Naive B cell (primary cell): ENCODE measurements at regions not wholly inside any gene's neighbourhood (a gene's known extent, or its start where the extent isn't known, plus 50 kb on each side); places are given as distances from the start of the nearest gene placed in this dataset.

ENCODE experiments used
- ATAC-seq, 2 donors: fragments of 150-1000 bp; cut with Tn5 transposase; 2 replicates each; pipeline ENCODE4 v1.10.0; 2021; ENCODE audit warnings: low read depth in 2 of 2, mild to moderate bottlenecking in 2 of 2, moderate library complexity in 2 of 2
- DNase-seq: peaks from one replicate; pipeline ENCODE4 v3.0.0; 2022
- H3K27ac Mint-ChIP-seq, 6 donors: one replicate each; pipeline ENCODE4 v1.8.0; 2020 to 2022; ENCODE audit warnings: mild to moderate bottlenecking in 6 of 6, mixed read lengths in 6 of 6, moderate library complexity in 5 of 6, inconsistent platforms in 2 of 6
- H3K27me3 Mint-ChIP-seq, 3 donors: one replicate each; pipeline ENCODE4 v1.8.0; 2021 to 2022; ENCODE audit warnings: mixed read lengths in 3 of 3, mild to moderate bottlenecking in 1 of 3
- H3K36me3 Mint-ChIP-seq, 2 donors: one replicate each; pipeline ENCODE4 v1.8.0; 2020 to 2022; ENCODE audit warnings: mixed read lengths in 2 of 2, inconsistent platforms in 1 of 2, mild to moderate bottlenecking in 1 of 2
- H3K4me1 Mint-ChIP-seq, 3 donors: one replicate each; pipeline ENCODE4 v1.8.0; 2020 to 2022; ENCODE audit warnings: mixed read lengths in 3 of 3, inconsistent platforms in 1 of 3, mild to moderate bottlenecking in 1 of 3, moderate library complexity in 1 of 3
- H3K4me3 Mint-ChIP-seq, 8 donors: one replicate each; pipeline ENCODE4 v1.8.0; 2020 to 2022; ENCODE audit warnings: mild to moderate bottlenecking in 8 of 8, mixed read lengths in 8 of 8, moderate library complexity in 8 of 8, inconsistent platforms in 2 of 8
- H3K9me3 Mint-ChIP-seq, 7 donors: one replicate each; pipeline ENCODE4 v1.8.0; 2020 to 2022; ENCODE audit warnings: mixed read lengths in 7 of 7, mild to moderate bottlenecking in 5 of 7, inconsistent platforms in 2 of 7, moderate library complexity in 1 of 7

- H3K9me3 Mint-ChIP-seq = peaks cover 0 to 12% (median 2%) of the 10 kb centered on the region in 7 donors
- H3K27ac Mint-ChIP-seq = no peak overlapping the region
- H3K4me3 Mint-ChIP-seq = no peak overlapping the region
- ATAC-seq (no peak), DNase-seq (no peak)
- H3K4me1 Mint-ChIP-seq = no peaks in the 10 kb centered on the region
- H3K27me3 Mint-ChIP-seq = peaks cover 5 to 15% (median 14%) of the 10 kb centered on the region in 3 donors
- H3K36me3 Mint-ChIP-seq = no peaks in the 10 kb centered on the region
These were observed 226.0 kb downstream of the C7orf25 start for GRCh38 chr7:42685911-42686310.

GRCh38 chr7:42677751-42678699, 233.8 kb downstream of the C7orf25 start:
- Mint-ChIP-seq H3K4me3 (no peak overlapping the region), H3K27ac (no peak overlapping the region), H3K36me3 (no peaks in the 10 kb centered on the region), H3K9me3 (peaks cover 2 to 17% (median 4%) of the 10 kb centered on the region in 7 donors), H3K27me3 (peaks cover 0 to 8% (median 8%) of the 10 kb centered on the region in 3 donors), H3K4me1 (no peaks in the 10 kb centered on the region)
- ATAC-seq (no peak), DNase-seq (no peak)

- peaks cover 0 to 8% (median 4%) of the 10 kb centered on the region in 3 donors for H3K27me3 Mint-ChIP-seq
- ATAC-seq (no peak), DNase-seq (no peak)
- H3K36me3 Mint-ChIP-seq = no peaks in the 10 kb centered on the region
- no peak overlapping the region for H3K4me3 Mint-ChIP-seq
- no peaks in the 10 kb centered on the region for H3K4me1 Mint-ChIP-seq
- no peak overlapping the region for H3K27ac Mint-ChIP-seq
- peaks cover 0 to 2% (median 0%) of the 10 kb centered on the region in 7 donors for H3K9me3 Mint-ChIP-seq
These were observed 237.3 kb downstream of the C7orf25 start for GRCh38 chr7:42674541-42674940.

- Mint-ChIP-seq H3K27me3 (peaks cover 0 to 8% (median 4%) of the 10 kb centered on the region in 3 donors), H3K9me3 (no peaks in the 10 kb centered on the region), H3K27ac (no peak overlapping the region), H3K36me3 (no peaks in the 10 kb centered on the region), H3K4me1 (no peaks in the 10 kb centered on the region), H3K4me3 (no peak overlapping the region)
- ATAC-seq = no peak
- no peak for DNase-seq
These were observed 237.9 kb downstream of the C7orf25 start for GRCh38 chr7:42673951-42674350.

GRCh38 chr7:42672339-42672999, 239.4 kb downstream of the C7orf25 start:
- no peak overlapping the region for H3K4me3 Mint-ChIP-seq
- H3K9me3 Mint-ChIP-seq = peaks cover under 1 to 3% (median 2%) of the 10 kb centered on the region in 7 donors
- no peak for DNase-seq
- H3K4me1 Mint-ChIP-seq = no peaks in the 10 kb centered on the region
- ATAC-seq = no peak
- H3K27me3 Mint-ChIP-seq = peaks cover 0 to 4% (median 1%) of the 10 kb centered on the region in 3 donors
- H3K36me3 Mint-ChIP-seq = peaks cover 0 to 3% of the 10 kb centered on the region in 2 donors
- H3K27ac Mint-ChIP-seq = no peak overlapping the region

DNA sequence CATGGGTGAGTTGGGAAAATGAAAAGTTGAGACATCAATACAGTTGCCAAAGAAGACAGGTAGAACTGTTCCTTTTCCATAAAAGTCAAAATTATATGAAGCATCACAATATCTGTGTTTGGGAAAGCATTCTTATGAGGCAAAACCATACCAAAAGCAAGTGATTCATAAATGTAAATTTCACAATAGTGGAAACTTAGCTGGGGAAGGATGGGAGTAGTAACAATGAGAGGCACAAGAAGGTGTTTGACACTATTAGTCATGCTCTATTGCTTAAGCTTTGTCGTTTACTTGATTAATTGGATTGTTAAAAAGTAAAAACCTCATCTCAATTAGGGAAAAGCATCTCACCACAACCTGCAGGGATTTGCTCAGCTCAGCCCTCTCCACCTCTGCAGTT, 240.2 kb downstream of the C7orf25 start:
- H3K36me3 Mint-ChIP-seq = peaks cover 0 to 11% of the 10 kb centered on the region in 2 donors
- no peaks in the 10 kb centered on the region for H3K4me1 Mint-ChIP-seq
- no peak overlapping the region for H3K4me3 Mint-ChIP-seq
- no peak overlapping the region for H3K27ac Mint-ChIP-seq
- ATAC-seq = no peak
- no peak for DNase-seq
- H3K27me3 Mint-ChIP-seq = peaks cover 0 to 3% (median 0%) of the 10 kb centered on the region in 3 donors
- H3K9me3 Mint-ChIP-seq = peaks cover 6 to 12% (median 11%) of the 10 kb centered on the region in 7 donors

GRCh38 chr7:42666994-42667393, 244.9 kb downstream of the C7orf25 start:
- DNase-seq = no peak
- peaks cover 0 to 19% of the 10 kb centered on the region in 2 donors for H3K36me3 Mint-ChIP-seq
- no peak overlapping the region for H3K27ac Mint-ChIP-seq
- H3K4me3 Mint-ChIP-seq = no peak overlapping the region
- H3K27me3 Mint-ChIP-seq = peaks cover 0 to 3% (median 0%) of the 10 kb centered on the region in 3 donors
- no peak for ATAC-seq
- peaks cover 12 to 32% (median 22%) of the 10 kb centered on the region in 7 donors for H3K9me3 Mint-ChIP-seq
- no peaks in the 10 kb centered on the region for H3K4me1 Mint-ChIP-seq

- no peaks in the 10 kb centered on the region for H3K4me1 Mint-ChIP-seq
- DNase-seq = no peak
- no peak overlapping the region for H3K27ac Mint-ChIP-seq
- ATAC-seq = no peak
- no peak overlapping the region for H3K4me3 Mint-ChIP-seq
- peaks cover 0 to 3% (median 0%) of the 10 kb centered on the region in 3 donors for H3K27me3 Mint-ChIP-seq
- H3K36me3 Mint-ChIP-seq = peaks cover 0 to 19% of the 10 kb centered on the region in 2 donors
- H3K9me3 Mint-ChIP-seq = peaks cover 12 to 34% (median 25%) of the 10 kb centered on the region in 7 donors
These were observed 249.0 kb downstream of the C7orf25 start for GRCh38 chr7:42662862-42663261.

DNA sequence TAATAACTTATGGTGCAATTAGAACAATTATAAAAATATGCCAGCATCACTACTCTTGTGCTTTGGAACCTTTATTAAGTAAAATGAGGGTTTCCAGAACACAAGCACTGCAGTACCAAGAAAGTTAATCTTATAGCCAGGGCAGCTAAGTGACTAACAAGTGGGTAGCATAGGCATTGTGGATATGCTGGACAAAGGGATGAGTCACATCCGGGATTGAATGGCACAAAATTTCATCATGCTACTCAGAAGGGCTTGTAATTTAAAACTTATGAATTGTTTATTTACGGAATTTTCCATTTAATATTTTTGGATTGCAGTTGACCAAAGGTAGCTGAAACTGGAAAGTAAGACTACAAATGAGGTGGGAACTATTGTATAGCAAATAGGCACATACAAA, 250.6 kb downstream of the C7orf25 start:
- Mint-ChIP-seq H3K27ac (no peak overlapping the region), H3K4me1 (no peaks in the 10 kb centered on the region), H3K9me3 (peaks cover 2 to 20% (median 15%) of the 10 kb centered on the region in 7 donors), H3K36me3 (peaks cover 0 to 4% of the 10 kb centered on the region in 2 donors), H3K4me3 (no peak overlapping the region), H3K27me3 (no peaks in the 10 kb centered on the region)
- DNase-seq (no peak), ATAC-seq (no peak)

- Mint-ChIP-seq H3K4me3 (no peak overlapping the region), H3K9me3 (peaks cover 2 to 20% (median 10%) of the 10 kb centered on the region in 7 donors), H3K27ac (no peak overlapping the region), H3K4me1 (no peaks in the 10 kb centered on the region), H3K36me3 (no peaks in the 10 kb centered on the region), H3K27me3 (peaks cover 0 to 5% (median 0%) of the 10 kb centered on the region in 3 donors)
- no peak for DNase-seq
- no peak for ATAC-seq
These were observed 261.2 kb downstream of the C7orf25 start for GRCh38 chr7:42650701-42651100.

DNA sequence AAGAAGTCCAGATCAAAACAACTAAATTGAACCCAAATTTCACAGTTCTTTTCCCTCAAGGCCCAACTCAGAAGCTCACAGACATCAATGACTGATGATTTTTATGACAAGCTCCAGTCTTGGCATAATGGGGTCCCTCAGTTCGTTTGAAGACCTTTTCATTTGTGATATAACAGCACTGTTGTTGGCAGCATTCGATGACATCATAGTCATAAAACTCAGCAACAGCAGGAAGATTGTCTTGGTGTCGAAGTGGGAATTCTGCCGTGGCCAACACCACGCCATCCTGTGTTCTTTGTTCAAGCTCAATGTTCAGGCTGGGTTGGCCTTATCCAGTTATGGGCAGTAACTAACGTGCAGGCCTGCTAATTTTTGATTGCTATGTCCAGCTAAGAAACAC, 261.7 kb downstream of the C7orf25 start:
- DNase-seq (no peak), ATAC-seq (no peak)
- Mint-ChIP-seq H3K4me3 (no peak overlapping the region), H3K27me3 (peaks cover 0 to 5% (median 0%) of the 10 kb centered on the region in 3 donors), H3K4me1 (no peaks in the 10 kb centered on the region), H3K9me3 (peaks cover 0 to 15% (median 6%) of the 10 kb centered on the region in 7 donors), H3K36me3 (no peaks in the 10 kb centered on the region), H3K27ac (no peak overlapping the region)

DNA sequence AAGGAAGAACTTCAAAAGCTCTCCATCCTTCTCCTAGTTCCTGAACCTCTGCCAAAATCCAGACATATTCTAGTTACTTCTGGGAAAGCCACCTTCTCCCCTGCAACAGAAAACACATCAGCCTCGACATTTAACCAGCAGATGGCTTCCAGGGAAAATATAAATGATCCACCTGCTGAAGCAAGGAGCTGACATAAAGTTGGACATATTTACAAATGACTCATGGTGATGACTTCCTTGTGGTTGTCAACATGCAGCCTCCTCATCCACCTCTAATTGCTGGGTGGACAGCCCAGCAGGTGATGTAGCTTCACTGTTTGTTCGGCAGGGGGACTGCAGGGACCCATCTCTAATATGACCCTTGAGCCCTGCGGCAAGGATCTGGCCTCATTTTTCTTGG, 266.0 kb downstream of the C7orf25 start:
- no peak for ATAC-seq
- H3K36me3 Mint-ChIP-seq = peaks cover 0 to 6% of the 10 kb centered on the region in 2 donors

DNA sequence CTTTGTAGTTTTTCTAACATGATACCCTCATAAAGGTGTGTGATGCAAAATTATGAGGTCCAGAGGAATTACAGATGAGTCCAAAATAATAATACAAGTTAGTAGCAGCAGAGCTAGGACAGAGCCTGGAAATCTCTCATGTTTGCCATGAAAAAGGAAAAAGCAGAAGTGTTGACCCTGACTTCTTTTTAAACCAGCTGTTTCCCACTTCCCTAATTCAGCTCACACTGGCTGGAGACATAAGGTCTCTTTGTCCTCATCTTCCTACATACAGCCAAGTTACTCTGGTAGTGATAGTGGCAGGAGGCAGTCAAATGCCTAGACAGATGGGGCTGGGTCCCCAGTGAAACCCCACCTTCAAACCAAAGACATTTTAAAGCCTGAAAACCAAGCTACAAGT, 269.2 kb downstream of the C7orf25 start:
- ATAC-seq = no peak
- H3K27ac Mint-ChIP-seq = no peak overlapping the region
- no peaks in the 10 kb centered on the region for H3K4me1 Mint-ChIP-seq
- H3K9me3 Mint-ChIP-seq = peaks cover 0 to 8% (median 3%) of the 10 kb centered on the region in 7 donors
- no peak overlapping the region for H3K4me3 Mint-ChIP-seq
- no peak for DNase-seq
- peaks cover 0 to 4% (median 0%) of the 10 kb centered on the region in 3 donors for H3K27me3 Mint-ChIP-seq
- peaks cover 0 to 6% of the 10 kb centered on the region in 2 donors for H3K36me3 Mint-ChIP-seq

More for the DNA sequence above, 266.0 kb downstream of the C7orf25 start:
- Mint-ChIP-seq H3K4me3 (no peak overlapping the region), H3K4me1 (no peaks in the 10 kb centered on the region), H3K27ac (no peak overlapping the region), H3K27me3 (peaks cover 0 to 4% (median 0%) of the 10 kb centered on the region in 3 donors), H3K9me3 (peaks cover 0 to 5% (median 3%) of the 10 kb centered on the region in 7 donors)
- no peak for DNase-seq
